ENCODE measurements at regions not wholly inside any gene's neighbourhood (a gene's known extent, or its start where the extent isn't known, plus 50 kb on each side); places are given as distances from the start of the nearest gene placed in this dataset.

DNA sequence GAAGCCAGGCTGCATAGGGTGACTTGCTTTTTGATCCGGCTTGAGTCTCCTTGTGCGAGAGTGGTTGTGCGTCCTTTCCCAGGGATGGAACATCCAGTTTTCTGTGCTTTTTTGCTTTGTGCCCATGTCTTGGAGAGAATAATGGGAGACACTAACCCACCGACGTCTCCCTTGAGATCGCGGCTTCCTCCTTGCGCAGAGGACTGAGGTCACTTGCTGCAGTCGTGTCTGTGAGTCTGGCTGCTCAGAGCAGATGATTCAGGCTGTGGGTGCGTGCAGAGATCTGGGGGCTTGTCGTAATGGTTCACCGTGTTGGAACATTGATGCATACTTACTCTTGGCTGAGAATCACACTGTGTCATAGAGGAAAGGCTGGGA, 164.5 kb upstream of the CACNA1E start:
- TF ChIP-seq POLR2A (IDR thresholded peaks at IDR 0.05; ENCODE audit: low read depth, low read length): no peak
- no peak for TF ChIP-seq TAF1 (IDR thresholded peaks at IDR 0.05; ENCODE audit: low read depth, low read length)
- TF ChIP-seq POLR2AphosphoS5 (IDR thresholded peaks at IDR 0.05; ENCODE audit: low read depth, low read length): no peak
- TF ChIP-seq SPI1 (IDR thresholded peaks at IDR 0.05; ENCODE audit: low read depth, low read length): no peak
- no peak for TF ChIP-seq POU2F2 (IDR thresholded peaks at IDR 0.05; ENCODE audit: low read depth, low read length)
- TF ChIP-seq PAX5 (IDR thresholded peaks at IDR 0.05; ENCODE audit: insufficient read depth, low read length, severe bottlenecking): no peak

Measured in GM12891 (cell line).